ENCODE measurements at regions not wholly inside any gene's neighbourhood (a gene's known extent, or its start where the extent isn't known, plus 50 kb on each side); places are given as distances from the start of the nearest gene placed in this dataset.
"Not testable (repeated sequence)": the region's sequence is repeated elsewhere in the genome, so short reads cannot be mapped to it uniquely, and the experiment has no call there.

DNA sequence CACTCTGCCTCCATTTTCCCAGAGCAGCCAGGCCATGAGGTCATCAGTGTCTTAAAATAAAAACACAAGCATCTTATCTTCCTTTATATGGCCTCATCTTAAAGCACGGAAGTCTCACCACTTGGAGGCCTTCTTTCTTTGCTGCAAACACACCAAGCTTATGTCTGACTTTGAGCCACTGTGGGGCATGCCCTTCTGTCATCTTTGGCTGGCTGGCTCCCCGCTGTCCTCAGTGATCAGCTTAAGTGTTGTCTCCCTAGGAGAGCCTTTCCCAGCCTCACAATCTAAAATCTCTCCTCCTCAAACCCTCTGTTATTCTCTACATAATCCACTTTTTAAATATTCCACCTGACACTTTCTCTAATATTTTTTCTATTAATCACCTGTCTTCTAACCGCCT lies 191.6 kb upstream of the TTC29 start:
- Histone ChIP-seq H3K27me3 (ENCODE audit: control insufficient read depth, insufficient read depth, low read length) (no peaks in the 10 kb centered on the region), H3K4me1 (ENCODE audit: control insufficient read depth, low read depth, low read length) (no peaks in the 10 kb centered on the region), H3K9ac (ENCODE audit: low read length) (no peak overlapping the region), H3K4me3 (ENCODE audit: low read length) (no peak overlapping the region), H3K36me3 (ENCODE audit: control insufficient read depth, low read depth, low read length) (no peaks in the 10 kb centered on the region), H3K27ac (ENCODE audit: low read length) (no peak overlapping the region), H3K9me3 (ENCODE audit: control insufficient read depth, low read depth, low read length) (no peaks in the 10 kb centered on the region)

DNA sequence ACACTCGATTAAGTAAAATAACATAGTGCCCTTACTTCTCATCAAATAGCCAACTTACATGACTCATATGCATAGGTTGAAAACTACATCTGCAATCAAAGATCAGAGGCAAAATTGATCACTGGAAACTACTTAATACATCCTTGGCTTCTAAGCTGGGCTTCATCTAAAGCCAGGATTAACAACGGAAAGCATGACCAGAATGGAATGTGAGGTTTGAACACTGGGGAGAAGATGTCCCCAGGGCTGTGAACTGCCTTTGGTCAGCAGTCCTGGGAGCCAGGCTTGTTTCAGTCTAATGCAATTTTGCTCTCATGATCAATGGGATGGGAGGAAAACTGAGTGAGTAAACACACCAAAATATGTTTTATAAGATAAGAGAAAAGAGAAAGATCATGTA lies 192.5 kb upstream of the TTC29 start:
- Histone ChIP-seq H3K9me3 (ENCODE audit: control insufficient read depth, low read depth, low read length) (no peaks in the 10 kb centered on the region), H3K27ac (ENCODE audit: low read length) (no peak overlapping the region), H3K4me1 (ENCODE audit: control insufficient read depth, low read depth, low read length) (no peaks in the 10 kb centered on the region), H3K9ac (ENCODE audit: low read length) (no peak overlapping the region), H3K4me3 (ENCODE audit: low read length) (no peak overlapping the region), H3K27me3 (ENCODE audit: control insufficient read depth, insufficient read depth, low read length) (no peaks in the 10 kb centered on the region), H3K36me3 (ENCODE audit: control insufficient read depth, low read depth, low read length) (no peaks in the 10 kb centered on the region)

DNA sequence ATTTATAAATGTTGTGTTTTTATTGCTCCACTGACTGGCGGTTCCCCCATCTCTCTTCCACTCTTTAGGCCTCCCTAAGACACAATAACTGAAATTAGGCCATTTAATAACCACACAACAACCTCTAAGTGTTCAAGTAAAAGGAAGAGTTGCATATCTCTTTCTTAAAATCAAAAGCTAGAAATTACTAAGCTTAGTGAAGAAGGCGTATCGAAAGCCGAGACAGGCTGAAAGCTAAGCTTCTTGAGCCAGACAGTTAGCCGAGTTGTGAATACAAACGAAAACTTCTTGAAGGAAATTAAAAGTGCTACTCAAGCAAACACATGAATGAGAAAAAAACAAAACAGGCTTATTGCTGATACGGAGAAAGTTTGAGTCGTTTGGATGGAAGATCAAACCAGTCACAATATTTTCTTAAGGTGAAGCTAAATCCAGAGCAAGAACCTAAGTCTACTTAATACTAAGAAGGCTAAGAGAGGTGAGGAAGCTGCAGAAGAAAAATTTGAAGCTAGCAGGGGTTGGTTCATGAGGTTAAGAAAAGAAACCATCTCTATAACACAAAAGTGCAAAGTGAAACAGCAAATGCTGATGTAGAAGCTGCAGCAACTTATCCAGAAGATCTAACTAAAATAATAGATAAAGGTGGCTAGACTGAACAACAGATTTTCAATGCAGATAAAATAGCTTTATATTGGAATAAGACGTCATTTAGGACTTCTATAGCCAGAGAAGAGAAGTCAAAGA lies 194.0 kb upstream of the TTC29 start:
- Histone ChIP-seq H3K9ac (ENCODE audit: low read length) (no peak overlapping the region), H3K4me3 (ENCODE audit: low read length) (no peak overlapping the region), H3K27ac (ENCODE audit: low read length) (no peak overlapping the region), H3K27me3 (ENCODE audit: control insufficient read depth, insufficient read depth, low read length) (no peaks in the 10 kb centered on the region), H3K36me3 (ENCODE audit: control insufficient read depth, low read depth, low read length) (no peaks in the 10 kb centered on the region), H3K9me3 (ENCODE audit: control insufficient read depth, low read depth, low read length) (no peaks in the 10 kb centered on the region), H3K4me1 (ENCODE audit: control insufficient read depth, low read depth, low read length) (no peaks in the 10 kb centered on the region)

DNA sequence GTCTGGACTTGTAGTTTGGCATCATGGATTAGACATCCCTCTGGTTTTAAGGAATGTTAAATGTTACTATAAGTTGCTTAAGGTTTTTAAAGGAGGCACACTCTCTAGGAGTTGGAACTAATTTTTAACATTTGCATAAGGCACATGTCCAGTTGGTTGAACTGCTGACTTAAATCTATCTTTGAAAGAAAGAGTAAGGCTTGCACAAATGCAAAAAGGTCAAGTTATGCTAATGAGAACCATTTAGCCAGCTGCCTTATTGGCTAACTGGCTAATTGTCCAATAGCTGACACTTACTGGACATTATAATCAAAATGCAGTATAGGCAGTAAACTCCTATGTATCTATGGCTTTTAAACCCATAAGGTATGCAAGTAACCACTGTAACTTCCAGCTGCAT lies 206.1 kb upstream of the TTC29 start:
- no peaks in the 10 kb centered on the region for H3K9me3 ChIP-seq (ENCODE audit: control insufficient read depth, low read depth, low read length)
- no peak overlapping the region for H3K27ac ChIP-seq (ENCODE audit: low read length)
- H3K36me3 ChIP-seq (ENCODE audit: control insufficient read depth, low read depth, low read length), result no peaks in the 10 kb centered on the region
- H3K27me3 ChIP-seq (ENCODE audit: control insufficient read depth, insufficient read depth, low read length), result no peaks in the 10 kb centered on the region
- H3K4me3 ChIP-seq (ENCODE audit: low read length), result no peak overlapping the region
- H3K9ac ChIP-seq (ENCODE audit: low read length), result no peak overlapping the region
- H3K4me1 ChIP-seq (ENCODE audit: control insufficient read depth, low read depth, low read length), result no peaks in the 10 kb centered on the region

- Histone ChIP-seq H3K4me1 (ENCODE audit: control insufficient read depth, low read depth, low read length) (peaks cover 7% of the 10 kb centered on the region), H3K36me3 (ENCODE audit: control insufficient read depth, low read depth, low read length) (no peaks in the 10 kb centered on the region), H3K27me3 (ENCODE audit: control insufficient read depth, insufficient read depth, low read length) (peaks cover 6% of the 10 kb centered on the region), H3K4me3 (ENCODE audit: low read length) (peak overlapping the region; percentile 59), H3K9ac (ENCODE audit: low read length) (no peak overlapping the region), H3K9me3 (ENCODE audit: control insufficient read depth, low read depth, low read length) (no peaks in the 10 kb centered on the region), H3K27ac (ENCODE audit: low read length) (no peak overlapping the region)
Observed at GRCh38 chr4:147157860-147158701, 212.4 kb upstream of the TTC29 start.

DNA sequence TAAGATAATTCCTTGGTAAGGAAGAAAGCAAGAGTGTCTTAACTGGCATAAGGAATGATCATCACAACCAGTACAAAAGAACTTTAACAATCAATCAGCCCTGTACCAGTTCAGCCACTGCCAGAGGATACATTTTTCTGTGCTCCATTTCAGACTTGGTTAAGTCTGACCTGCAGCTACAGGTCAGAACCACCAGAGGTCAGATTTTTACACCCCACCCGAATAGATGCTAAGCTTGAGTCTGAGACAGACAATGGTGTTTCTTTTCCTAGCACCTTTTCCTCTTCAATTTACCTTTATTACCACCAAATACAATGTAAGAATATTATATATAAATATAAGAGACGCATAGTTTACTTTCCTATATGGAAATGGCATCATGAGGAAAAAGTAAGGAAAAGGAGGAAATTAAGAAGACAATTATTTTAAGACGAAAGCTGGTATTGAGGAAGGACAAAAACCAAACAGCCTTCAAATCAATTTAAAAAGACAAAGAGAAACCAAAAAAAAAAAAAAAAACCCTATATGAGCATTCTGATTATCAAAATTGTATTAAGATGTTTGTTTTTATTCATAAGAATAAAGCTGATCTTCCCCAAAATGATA lies 215.3 kb upstream of the TTC29 start:
- H3K27ac ChIP-seq (ENCODE audit: low read length), result no peak overlapping the region
- H3K4me1 ChIP-seq (ENCODE audit: control insufficient read depth, low read depth, low read length), result peaks cover 7% of the 10 kb centered on the region
- H3K27me3 ChIP-seq (ENCODE audit: control insufficient read depth, insufficient read depth, low read length), result peaks cover 6% of the 10 kb centered on the region
- no peak overlapping the region for H3K9ac ChIP-seq (ENCODE audit: low read length)
- no peaks in the 10 kb centered on the region for H3K9me3 ChIP-seq (ENCODE audit: control insufficient read depth, low read depth, low read length)
- H3K36me3 ChIP-seq (ENCODE audit: control insufficient read depth, low read depth, low read length), result no peaks in the 10 kb centered on the region
- no peak overlapping the region for H3K4me3 ChIP-seq (ENCODE audit: low read length)

DNA sequence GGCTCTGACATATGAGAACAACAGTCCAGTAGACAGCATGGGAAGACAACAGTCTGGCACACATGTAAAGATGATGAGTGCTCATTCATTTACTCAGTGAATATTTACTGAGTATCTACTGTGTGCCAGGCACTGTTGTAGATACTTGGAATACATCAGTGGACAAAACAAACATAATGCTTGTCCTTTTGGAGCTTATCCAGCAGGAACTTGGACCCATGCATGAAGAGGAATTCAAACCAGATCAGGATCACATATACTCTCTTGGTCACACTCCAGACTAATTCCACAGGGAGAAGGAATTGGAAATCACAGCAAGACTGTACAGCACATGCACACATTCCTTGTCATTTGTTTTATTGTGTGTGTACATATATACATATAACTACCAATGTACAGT lies 217.6 kb upstream of the TTC29 start:
- no peak overlapping the region for H3K9ac ChIP-seq (ENCODE audit: low read length)
- H3K27ac ChIP-seq (ENCODE audit: low read length), result no peak overlapping the region
- H3K36me3 ChIP-seq (ENCODE audit: control insufficient read depth, low read depth, low read length), result no peaks in the 10 kb centered on the region
- H3K4me1 ChIP-seq (ENCODE audit: control insufficient read depth, low read depth, low read length), result peaks cover 3% of the 10 kb centered on the region
- no peak overlapping the region for H3K4me3 ChIP-seq (ENCODE audit: low read length)
- H3K9me3 ChIP-seq (ENCODE audit: control insufficient read depth, low read depth, low read length), result no peaks in the 10 kb centered on the region
- H3K27me3 ChIP-seq (ENCODE audit: control insufficient read depth, insufficient read depth, low read length), result no peaks in the 10 kb centered on the region

DNA sequence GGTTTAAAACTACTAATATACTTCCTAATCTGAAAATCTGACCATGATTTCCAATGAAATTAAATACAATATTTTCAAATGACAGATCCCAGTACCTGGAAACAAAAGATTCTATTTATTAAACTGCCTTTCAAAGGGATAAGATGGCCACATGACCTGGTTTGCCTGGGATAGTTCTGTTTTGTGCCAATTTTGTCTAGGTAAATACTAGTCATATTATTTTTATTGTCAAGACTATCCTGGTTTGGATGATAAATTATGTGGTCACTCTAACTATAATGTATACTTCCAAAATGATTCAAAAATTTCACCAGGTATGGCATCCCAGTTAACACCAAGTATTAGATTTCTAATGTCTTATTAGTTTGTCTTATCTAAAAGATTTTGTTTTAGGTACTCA lies 222.5 kb upstream of the TTC29 start:
- not testable (repeated sequence) for H3K4me3 ChIP-seq (ENCODE audit: low read length); H3K4me1 ChIP-seq (ENCODE audit: control insufficient read depth, low read depth, low read length); H3K27me3 ChIP-seq (ENCODE audit: control insufficient read depth, insufficient read depth, low read length); H3K9me3 ChIP-seq (ENCODE audit: control insufficient read depth, low read depth, low read length); H3K9ac ChIP-seq (ENCODE audit: low read length); H3K27ac ChIP-seq (ENCODE audit: low read length); H3K36me3 ChIP-seq (ENCODE audit: control insufficient read depth, low read depth, low read length)

- Histone ChIP-seq H3K27ac (ENCODE audit: low read length) (no peak overlapping the region), H3K4me1 (ENCODE audit: control insufficient read depth, low read depth, low read length) (peaks cover 4% of the 10 kb centered on the region), H3K36me3 (ENCODE audit: control insufficient read depth, low read depth, low read length) (no peaks in the 10 kb centered on the region), H3K4me3 (ENCODE audit: low read length) (no peak overlapping the region), H3K9ac (ENCODE audit: low read length) (no peak overlapping the region), H3K9me3 (ENCODE audit: control insufficient read depth, low read depth, low read length) (no peaks in the 10 kb centered on the region), H3K27me3 (ENCODE audit: control insufficient read depth, insufficient read depth, low read length) (no peaks in the 10 kb centered on the region)
Observed at GRCh38 chr4:147173322-147173721, 227.7 kb upstream of the TTC29 start.

DNA sequence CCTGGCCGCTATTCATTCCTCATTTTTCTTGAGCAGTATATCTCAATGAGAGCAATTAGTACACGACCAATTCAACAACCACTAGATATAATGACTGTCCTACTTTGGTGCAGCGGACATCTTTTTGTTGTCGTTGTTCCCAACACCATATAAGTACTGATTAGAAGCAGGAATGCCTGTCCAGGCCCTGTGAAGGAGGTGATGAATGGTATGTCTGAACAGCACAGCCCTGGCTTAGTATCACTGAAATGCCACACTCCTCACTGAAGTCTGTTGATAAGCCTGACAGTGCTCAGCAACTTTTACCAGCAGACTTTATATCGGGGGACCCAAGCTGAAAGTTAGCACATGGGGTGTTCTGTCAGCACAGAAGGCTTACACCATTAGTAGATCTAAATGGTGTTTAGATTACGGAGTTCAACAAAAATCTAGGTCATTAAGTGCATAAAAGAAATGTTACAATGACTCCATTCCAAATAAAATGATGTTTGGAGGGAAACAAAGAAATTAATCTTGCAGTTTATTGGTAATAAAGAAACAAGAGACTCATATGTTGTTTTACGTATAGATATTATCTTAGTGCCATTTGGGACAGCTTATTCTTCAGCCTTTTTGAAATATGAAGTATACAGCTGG lies 228.3 kb upstream of the TTC29 start:
- Histone ChIP-seq H3K9ac (ENCODE audit: low read length) (no peak overlapping the region), H3K4me3 (ENCODE audit: low read length) (no peak overlapping the region), H3K4me1 (ENCODE audit: control insufficient read depth, low read depth, low read length) (peaks cover 4% of the 10 kb centered on the region), H3K36me3 (ENCODE audit: control insufficient read depth, low read depth, low read length) (no peaks in the 10 kb centered on the region), H3K27ac (ENCODE audit: low read length) (no peak overlapping the region), H3K27me3 (ENCODE audit: control insufficient read depth, insufficient read depth, low read length) (no peaks in the 10 kb centered on the region), H3K9me3 (ENCODE audit: control insufficient read depth, low read depth, low read length) (no peaks in the 10 kb centered on the region)

- Histone ChIP-seq H3K27ac (ENCODE audit: low read length) (no peak overlapping the region), H3K9ac (ENCODE audit: low read length) (no peak overlapping the region), H3K36me3 (ENCODE audit: control insufficient read depth, low read depth, low read length) (no peaks in the 10 kb centered on the region), H3K4me1 (ENCODE audit: control insufficient read depth, low read depth, low read length) (peaks cover 4% of the 10 kb centered on the region), H3K27me3 (ENCODE audit: control insufficient read depth, insufficient read depth, low read length) (no peaks in the 10 kb centered on the region), H3K9me3 (ENCODE audit: control insufficient read depth, low read depth, low read length) (no peaks in the 10 kb centered on the region), H3K4me3 (ENCODE audit: low read length) (no peak overlapping the region)
Observed at GRCh38 chr4:147174591-147174990, 228.9 kb upstream of the TTC29 start.
